Peyer's patch (tissue), 4 donors: ENCODE measurements at regions not wholly inside any gene's neighbourhood (a gene's known extent, or its start where the extent isn't known, plus 50 kb on each side); places are given as distances from the start of the nearest gene placed in this dataset.

Source experiments
- DNase-seq, 3 donors: peaks; one replicate each; pipeline ENCODE4 v3.0.0-alpha.2; 2017 to 2019
- H3K27ac ChIP-seq, 4 donors: fragments of 200-600 bp; sonication (generic); one replicate each; pipeline ENCODE4 v1.5.1; 2016 to 2019
- H3K27me3 ChIP-seq, 2 donors: fragments of 200-600 bp; sonication (generic); one replicate each; pipeline ENCODE4 v1.5.1; 2019
- H3K36me3 ChIP-seq, 3 donors: fragments of 200-600 bp; sonication (generic); one replicate each; pipeline ENCODE4 v1.5.1; 2016 to 2019
- H3K4me1 ChIP-seq, 4 donors: fragments of 200-600 bp; sonication (generic); one replicate each; pipeline ENCODE4 v1.5.1; 2016 to 2019
- H3K4me3 ChIP-seq, 4 donors: fragments of 200-600 bp; sonication (generic); 1 replicate in 3 of 4; 2 replicates in 1 of 4; pipeline ENCODE4 v1.5.1; 2016 to 2019; ENCODE audit warnings: mild to moderate bottlenecking in 1 of 4
- H3K9me3 ChIP-seq, 4 donors: fragments of 200-600 bp; sonication (generic); one replicate each; pipeline ENCODE4 v1.5.1; 2016 to 2019; ENCODE audit warnings: mild to moderate bottlenecking in 1 of 4
- CTCF ChIP-seq, 6 experiments: fragments of 450-650 bp in 4 of 6; fragments of 200-600 bp in 2 of 6; sonication (generic) in 1 of 6; IDR thresholded peaks; one replicate each; pipeline ENCODE4 v1.5.1; 2017 to 2019; ENCODE audit warnings: antibody characterized with exemption in 6 of 6, mild to moderate bottlenecking in 3 of 6, moderate library complexity in 1 of 6
- POLR2A ChIP-seq, 2 donors: fragments of 450-650 bp; IDR thresholded peaks; one replicate each; pipeline ENCODE4 v1.5.1; 2017; ENCODE audit warnings: antibody characterized with exemption in 2 of 2, mild to moderate bottlenecking in 2 of 2, moderate library complexity in 2 of 2

GRCh38 chr4:116389139-116389538, 696.2 kb downstream of the TRAM1L1 start:
- Histone ChIP-seq H3K4me3 (no peak overlapping the region), H3K9me3 (no peaks in the 10 kb centered on the region), H3K4me1 (no peaks in the 10 kb centered on the region), H3K27ac (no peak overlapping the region), H3K36me3 (no peaks in the 10 kb centered on the region), H3K27me3 (no peaks in the 10 kb centered on the region)
- no peak for DNase-seq
- TF ChIP-seq CTCF (IDR thresholded peaks at IDR 0.05) (no peak), POLR2A (IDR thresholded peaks at IDR 0.05) (no peak)

- H3K27ac ChIP-seq = no peak overlapping the region
Observed at GRCh38 chr4:116387937-116388474, 697.4 kb downstream of the TRAM1L1 start.

GRCh38 chr4:116386856-116387255, 698.5 kb downstream of the TRAM1L1 start:
- TF ChIP-seq CTCF (IDR thresholded peaks at IDR 0.05) = no peak
- TF ChIP-seq POLR2A (IDR thresholded peaks at IDR 0.05) = no peak
- Histone ChIP-seq H3K9me3 (no peaks in the 10 kb centered on the region), H3K36me3 (no peaks in the 10 kb centered on the region), H3K4me3 (no peak overlapping the region), H3K27ac (no peak overlapping the region), H3K27me3 (no peaks in the 10 kb centered on the region), H3K4me1 (no peaks in the 10 kb centered on the region)
- DNase-seq = no peak

More at GRCh38 chr4:116387937-116388474, 697.4 kb downstream of the TRAM1L1 start:
- Histone ChIP-seq H3K4me1 (no peaks in the 10 kb centered on the region), H3K9me3 (no peaks in the 10 kb centered on the region), H3K36me3 (no peaks in the 10 kb centered on the region), H3K27me3 (no peaks in the 10 kb centered on the region), H3K4me3 (no peak overlapping the region)
- TF ChIP-seq CTCF (IDR thresholded peaks at IDR 0.05) (no peak), POLR2A (IDR thresholded peaks at IDR 0.05) (no peak)
- DNase-seq = no peak

GRCh38 chr4:116385583-116385982, 699.8 kb downstream of the TRAM1L1 start:
- no peak for TF ChIP-seq CTCF (IDR thresholded peaks at IDR 0.05)
- TF ChIP-seq POLR2A (IDR thresholded peaks at IDR 0.05) = no peak
- H3K4me1 ChIP-seq = no peaks in the 10 kb centered on the region
- H3K4me3 ChIP-seq = no peak overlapping the region
- H3K36me3 ChIP-seq = no peaks in the 10 kb centered on the region
- no peaks in the 10 kb centered on the region for H3K27me3 ChIP-seq
- H3K9me3 ChIP-seq = no peaks in the 10 kb centered on the region
- H3K27ac ChIP-seq = no peak overlapping the region
- no peak for DNase-seq

- no peak for DNase-seq
- Histone ChIP-seq H3K27ac (no peak overlapping the region), H3K27me3 (no peaks in the 10 kb centered on the region), H3K4me1 (no peaks in the 10 kb centered on the region), H3K4me3 (no peak overlapping the region), H3K36me3 (no peaks in the 10 kb centered on the region), H3K9me3 (no peaks in the 10 kb centered on the region)
- TF ChIP-seq POLR2A (IDR thresholded peaks at IDR 0.05) (no peak), CTCF (IDR thresholded peaks at IDR 0.05) (no peak)
Observed at GRCh38 chr4:116374815-116375214, 710.6 kb downstream of the TRAM1L1 start.

GRCh38 chr4:116362583-116362982, 722.8 kb downstream of the TRAM1L1 start:
- Histone ChIP-seq H3K4me3 (no peak overlapping the region), H3K36me3 (no peaks in the 10 kb centered on the region), H3K9me3 (no peaks in the 10 kb centered on the region), H3K27ac (no peak overlapping the region), H3K27me3 (no peaks in the 10 kb centered on the region), H3K4me1 (no peaks in the 10 kb centered on the region)
- no peak for DNase-seq
- no peak for TF ChIP-seq POLR2A (IDR thresholded peaks at IDR 0.05)
